Naive thymus-derived CD4-positive, alpha-beta T cell (primary cell): ENCODE measurements at regions not wholly inside any gene's neighbourhood (a gene's known extent, or its start where the extent isn't known, plus 50 kb on each side); places are given as distances from the start of the nearest gene placed in this dataset.

Source experiments
- ATAC-seq: fragments of 150-1000 bp; cut with Tn5 transposase; 2 replicates; pipeline ENCODE4 v1.10.0; 2021; ENCODE audit warnings: mild to moderate bottlenecking, moderate library complexity
- CTCF ChIA-PET: fragments of 350-600 bp; sonication (Branson Sonifier 250); formaldehyde crosslinking; loops from one replicate; lab custom pipeline; 2021; ENCODE audit warnings: antibody characterized with exemption; lab: Charles Lee
- POLR2A ChIA-PET: fragments of 350-600 bp; sonication (Branson Sonifier 250); formaldehyde crosslinking; loops from one replicate; lab custom pipeline; 2021; ENCODE audit warnings: antibody characterized with exemption, inconsistent platforms; lab: Charles Lee
- DNase-seq, 9 donors: peaks; one replicate each; pipeline versions ENCODE4 v3.0.0 to v3.0.0-alpha.2; 2020 to 2022; ENCODE audit warnings: mixed read lengths in 1 of 9
- H3K27ac ChIP-seq: one replicate; pipeline ENCODE4 v1.7.0; 2013; ENCODE audit warnings: mild to moderate bottlenecking, low read depth, low read length, moderate library complexity
- H3K27me3 ChIP-seq, 2 donors: one replicate each; pipeline ENCODE4 v1.7.0; 2013; ENCODE audit warnings: low read length in 2 of 2, mild to moderate bottlenecking in 2 of 2, moderate library complexity in 2 of 2; ENCODE audit not compliant: control insufficient read depth in 2 of 2, insufficient read depth in 2 of 2
- H3K36me3 ChIP-seq, 3 experiments: 1 replicate in 2 of 3; 2 replicates in 1 of 3; pipeline ENCODE4 v1.7.0; 2013; ENCODE audit warnings: low read length in 3 of 3, mild to moderate bottlenecking in 3 of 3, moderate library complexity in 1 of 3; ENCODE audit not compliant: insufficient read depth in 3 of 3, control insufficient read depth in 2 of 3
- H3K4me1 ChIP-seq, 2 donors: one replicate each; pipeline ENCODE4 v1.7.0; 2013; ENCODE audit warnings: low read length in 2 of 2, mild to moderate bottlenecking in 2 of 2, moderate library complexity in 1 of 2; ENCODE audit not compliant: control insufficient read depth in 2 of 2, insufficient read depth in 2 of 2
- H3K4me3 ChIP-seq: 2 replicates; pipeline ENCODE4 v1.7.0; 2013; ENCODE audit warnings: mild to moderate bottlenecking, low read length
- H3K9me3 ChIP-seq, 3 experiments: 1 replicate in 2 of 3; 2 replicates in 1 of 3; pipeline ENCODE4 v1.7.0; 2013; ENCODE audit warnings: low read length in 3 of 3; ENCODE audit not compliant: control insufficient read depth in 2 of 3
- H3K27ac Mint-ChIP-seq, 9 donors: one replicate each; pipeline ENCODE4 v1.8.0; 2020 to 2022; ENCODE audit warnings: mixed read lengths in 9 of 9, mild to moderate bottlenecking in 8 of 9, moderate library complexity in 5 of 9, inconsistent platforms in 2 of 9
- H3K27me3 Mint-ChIP-seq, 5 donors: one replicate each; pipeline ENCODE4 v1.8.0; 2021 to 2022; ENCODE audit warnings: mixed read lengths in 5 of 5, mild to moderate bottlenecking in 1 of 5
- H3K36me3 Mint-ChIP-seq, 5 donors: one replicate each; pipeline ENCODE4 v1.8.0; 2020 to 2022; ENCODE audit warnings: mixed read lengths in 5 of 5, mild to moderate bottlenecking in 3 of 5, inconsistent platforms in 1 of 5
- H3K4me1 Mint-ChIP-seq, 7 donors: one replicate each; pipeline ENCODE4 v1.8.0; 2020 to 2022; ENCODE audit warnings: mixed read lengths in 7 of 7, mild to moderate bottlenecking in 3 of 7, inconsistent platforms in 1 of 7
- H3K4me3 Mint-ChIP-seq, 10 donors: one replicate each; pipeline ENCODE4 v1.8.0; 2020 to 2022; ENCODE audit warnings: mild to moderate bottlenecking in 10 of 10, mixed read lengths in 10 of 10, moderate library complexity in 6 of 10, inconsistent platforms in 2 of 10
- H3K9me3 Mint-ChIP-seq, 11 donors: one replicate each; pipeline ENCODE4 v1.8.0; 2020 to 2022; ENCODE audit warnings: mixed read lengths in 11 of 11, mild to moderate bottlenecking in 4 of 11, inconsistent platforms in 1 of 11, moderate library complexity in 1 of 11
- intact Hi-C, 2 donors: fragments of 100-400 bp; cut with micrococcal nuclease; formaldehyde crosslinking; loops; one replicate each; pipeline ENCODE4 v1.15.1; 2023

GRCh38 chr22:25353516-25354445 lies 134.3 kb downstream of the CRYBB2 start:
- ChIA-PET CTCF (no interaction called here), POLR2A (no interaction called here)
- Histone ChIP-seq H3K4me1 (no peaks in the 10 kb centered on the region), H3K27ac (no peak overlapping the region), H3K27me3 (no peaks in the 10 kb centered on the region), H3K36me3 (peaks cover 0 to 83% (median 4%) of the 10 kb centered on the region in 3 experiments), H3K9me3 (no peaks in the 10 kb centered on the region), H3K4me3 (no peak overlapping the region)
- peaks cover 0 to 2% (median 0%) of the 10 kb centered on the region in 7 donors for H3K4me1 Mint-ChIP-seq
- ATAC-seq = no peak
- H3K4me3 Mint-ChIP-seq = no peak overlapping the region
- H3K27me3 Mint-ChIP-seq = no peaks in the 10 kb centered on the region
- intact Hi-C loops = no loop called here
- peaks cover 0 to 4% (median 0%) of the 10 kb centered on the region in 11 donors for H3K9me3 Mint-ChIP-seq
- H3K27ac Mint-ChIP-seq = no peak overlapping the region
- H3K36me3 Mint-ChIP-seq = peaks cover 11 to 72% (median 35%) of the 10 kb centered on the region in 5 donors
- DNase-seq = no peak

- Histone ChIP-seq H3K27me3 (no peaks in the 10 kb centered on the region), H3K27ac (no peak overlapping the region), H3K9me3 (no peaks in the 10 kb centered on the region), H3K4me1 (no peaks in the 10 kb centered on the region), H3K36me3 (peaks cover 0 to 80% (median 4%) of the 10 kb centered on the region in 3 experiments), H3K4me3 (no peak overlapping the region)
- Mint-ChIP-seq H3K4me1 (peaks cover 0 to 2% (median 0%) of the 10 kb centered on the region in 7 donors), H3K36me3 (peaks cover 10 to 71% (median 33%) of the 10 kb centered on the region in 5 donors), H3K27me3 (no peaks in the 10 kb centered on the region), H3K27ac (no peak overlapping the region), H3K4me3 (no peak overlapping the region), H3K9me3 (peaks cover 0 to 3% (median 0%) of the 10 kb centered on the region in 11 donors)
- DNase-seq (no peak), ATAC-seq (no peak)
- intact Hi-C loops = no loop called here
- POLR2A ChIA-PET = no interaction called here
- CTCF ChIA-PET = no interaction called here
Observed at GRCh38 chr22:25354456-25354855, 135.0 kb downstream of the CRYBB2 start.

- Histone ChIP-seq H3K9me3 (no peaks in the 10 kb centered on the region), H3K4me3 (no peak overlapping the region), H3K27me3 (no peaks in the 10 kb centered on the region), H3K36me3 (peaks cover 0 to 70% (median 3%) of the 10 kb centered on the region in 3 experiments), H3K27ac (no peak overlapping the region), H3K4me1 (no peaks in the 10 kb centered on the region)
- Mint-ChIP-seq H3K4me1 (peaks cover 0 to 2% (median 0%) of the 10 kb centered on the region in 7 donors), H3K4me3 (no peak overlapping the region), H3K9me3 (no peaks in the 10 kb centered on the region), H3K27me3 (no peaks in the 10 kb centered on the region), H3K36me3 (peaks cover 5 to 52% (median 18%) of the 10 kb centered on the region in 5 donors), H3K27ac (no peak overlapping the region)
- ChIA-PET POLR2A (no interaction called here), CTCF (no interaction called here)
- intact Hi-C loops = no loop called here
- no peak for DNase-seq
- no peak for ATAC-seq
Observed at GRCh38 chr22:25357132-25357455, 137.7 kb downstream of the CRYBB2 start.

GRCh38 chr22:25357606-25358420 lies 138.4 kb downstream of the CRYBB2 start:
- H3K27ac ChIP-seq = no peak overlapping the region
- CTCF ChIA-PET = interaction anchor here (0.6 kb wide), 1 partner anchor 439 kb away, joined by 4 read pairs; no protein-coding TSS in a partner anchor
- H3K9me3 ChIP-seq = no peaks in the 10 kb centered on the region
- Mint-ChIP-seq H3K4me1 (peaks cover 0 to 5% (median 0%) of the 10 kb centered on the region in 7 donors), H3K9me3 (no peaks in the 10 kb centered on the region), H3K27me3 (no peaks in the 10 kb centered on the region), H3K4me3 (peak overlapping the region in 1 of 10 donors; percentile 12), H3K36me3 (peaks cover 5 to 44% (median 18%) of the 10 kb centered on the region in 5 donors), H3K27ac (no peak overlapping the region)
- DNase-seq (no peak), ATAC-seq (no peak)
- intact Hi-C loops = no loop called here
- peaks cover 0 to 62% (median 3%) of the 10 kb centered on the region in 3 experiments for H3K36me3 ChIP-seq
- POLR2A ChIA-PET = no interaction called here
- no peaks in the 10 kb centered on the region for H3K4me1 ChIP-seq
- H3K4me3 ChIP-seq = no peak overlapping the region
- no peaks in the 10 kb centered on the region for H3K27me3 ChIP-seq

- peaks cover 0 to 55% (median 3%) of the 10 kb centered on the region in 3 experiments for H3K36me3 ChIP-seq
- no peaks in the 10 kb centered on the region for H3K4me1 ChIP-seq
- Mint-ChIP-seq H3K27me3 (no peaks in the 10 kb centered on the region), H3K36me3 (peaks cover 5 to 41% (median 18%) of the 10 kb centered on the region in 5 donors), H3K4me3 (peak overlapping the region in 1 of 10 donors; percentile 12), H3K9me3 (no peaks in the 10 kb centered on the region), H3K4me1 (peaks cover 0 to 7% (median 0%) of the 10 kb centered on the region in 7 donors), H3K27ac (peak overlapping the region in 1 of 9 donors; percentile 30)
- no peaks in the 10 kb centered on the region for H3K9me3 ChIP-seq
- DNase-seq = no peak
- no peak overlapping the region for H3K27ac ChIP-seq
- H3K27me3 ChIP-seq = no peaks in the 10 kb centered on the region
- CTCF ChIA-PET = interaction anchor here (0.6 kb wide), 2 partner anchors 66 to 438 kb away, joined by 3 to 4 read pairs; no protein-coding TSS in a partner anchor
- no peak overlapping the region for H3K4me3 ChIP-seq
- POLR2A ChIA-PET = no interaction called here
- no peak for ATAC-seq
- intact Hi-C loops = no loop called here
Observed at GRCh38 chr22:25358421-25359170, 139.2 kb downstream of the CRYBB2 start.

- Histone ChIP-seq H3K27ac (no peak overlapping the region), H3K9me3 (no peaks in the 10 kb centered on the region), H3K27me3 (no peaks in the 10 kb centered on the region), H3K4me1 (no peaks in the 10 kb centered on the region), H3K4me3 (no peak overlapping the region), H3K36me3 (peaks cover 0 to 43% (median 3%) of the 10 kb centered on the region in 3 experiments)
- peaks cover 0 to 29% (median 10%) of the 10 kb centered on the region in 5 donors for H3K36me3 Mint-ChIP-seq
- CTCF ChIA-PET = no interaction called here
- ATAC-seq (no peak), DNase-seq (no peak)
- POLR2A ChIA-PET = no interaction called here
- intact Hi-C loops = no loop called here
- no peak overlapping the region for H3K27ac Mint-ChIP-seq
- H3K9me3 Mint-ChIP-seq = no peaks in the 10 kb centered on the region
- H3K27me3 Mint-ChIP-seq = no peaks in the 10 kb centered on the region
- H3K4me3 Mint-ChIP-seq = no peak overlapping the region
- H3K4me1 Mint-ChIP-seq = peaks cover 0 to 7% (median 0%) of the 10 kb centered on the region in 7 donors
Observed at GRCh38 chr22:25359601-25360261, 140.3 kb downstream of the CRYBB2 start.
